Fibroblast of gingiva (primary cell): ENCODE measurements at regions not wholly inside any gene's neighbourhood (a gene's known extent, or its start where the extent isn't known, plus 50 kb on each side); places are given as distances from the start of the nearest gene placed in this dataset.

Source experiments
- DNase-seq: peaks from one replicate; pipeline ENCODE4 v3.0.0-alpha.2; 2011; ENCODE audit warnings: low read depth

DNA sequence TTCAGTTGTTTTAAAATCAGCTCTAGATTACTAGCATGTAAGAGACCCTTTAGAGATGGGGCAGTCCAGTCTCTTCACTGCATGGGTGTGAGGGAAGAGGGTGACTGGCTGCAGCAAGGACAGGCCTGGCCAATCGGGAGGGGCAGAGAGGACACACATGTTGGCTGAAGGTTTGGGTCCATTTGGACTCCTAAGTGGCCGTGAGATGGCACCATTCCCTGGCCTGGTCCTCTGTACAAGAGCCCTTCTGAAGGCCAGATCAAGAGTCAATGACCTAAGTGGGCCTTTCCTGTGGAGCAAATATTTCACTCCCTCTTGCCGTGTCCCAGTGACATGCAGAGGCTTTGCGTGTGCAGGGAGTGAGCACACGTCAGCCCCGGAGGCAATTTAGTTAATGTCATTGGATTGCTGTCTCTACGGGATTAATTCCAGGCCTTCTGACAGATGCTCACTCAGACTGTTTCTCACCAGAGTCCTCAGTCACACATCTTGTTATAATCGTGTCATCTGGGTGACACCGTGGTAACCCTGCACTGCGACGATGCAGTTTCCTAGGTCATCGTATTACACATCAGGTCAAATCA is 613.0 kb downstream of the NPHP4 start:
- no peak for DNase-seq

DNA sequence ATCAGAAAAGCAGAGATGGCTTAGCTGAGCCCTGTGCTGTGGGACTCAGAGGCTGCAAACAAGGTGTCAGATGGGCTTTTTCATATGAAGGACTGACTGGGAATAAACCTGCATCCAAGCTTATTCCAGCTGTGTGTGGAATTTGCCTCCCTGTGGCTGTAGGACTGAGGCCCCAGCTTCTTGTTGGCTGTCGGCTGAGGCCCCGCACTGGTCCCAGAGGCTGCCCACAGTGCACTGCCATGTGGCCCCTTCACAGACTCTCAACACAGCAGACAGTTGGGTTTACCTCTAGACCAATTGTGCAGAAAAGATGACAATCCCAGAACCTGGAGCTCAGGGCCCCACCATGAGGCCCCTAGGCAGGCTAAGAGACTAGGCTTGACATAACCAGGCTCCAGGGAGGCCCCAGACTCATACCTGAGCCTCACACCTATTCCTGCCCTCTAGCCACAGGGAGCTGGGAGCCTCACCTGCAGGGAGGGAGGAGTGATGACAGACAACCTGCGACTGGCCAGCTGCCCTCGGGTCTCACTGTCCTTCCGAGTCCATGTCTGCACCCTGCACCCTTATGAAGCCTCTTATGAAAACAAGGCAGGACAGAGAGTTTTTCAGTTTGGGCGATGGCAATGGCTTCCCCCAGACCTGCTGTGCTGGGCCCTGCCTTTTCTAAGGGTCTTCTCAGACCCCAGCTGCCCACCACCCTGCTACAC is 615.5 kb downstream of the NPHP4 start:
- no peak for DNase-seq

DNA sequence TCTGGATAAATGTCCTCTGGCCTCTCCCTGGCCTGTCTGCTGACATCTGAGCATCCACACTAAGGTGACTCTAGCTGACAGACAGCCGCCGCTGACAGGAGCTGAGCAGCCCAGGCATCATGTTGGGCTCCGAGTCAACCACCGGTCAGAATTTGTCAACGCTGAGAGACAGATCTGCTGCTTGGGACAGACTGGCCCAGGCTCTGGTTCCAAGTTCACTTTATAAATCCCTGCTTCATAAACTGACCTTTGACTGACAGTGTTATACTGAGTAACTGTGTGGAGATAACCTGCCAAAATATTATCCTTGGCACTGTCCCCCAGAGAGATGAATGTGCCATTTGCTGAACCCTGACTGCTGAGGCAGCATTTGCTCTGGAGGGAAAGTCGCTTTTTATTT is 616.7 kb downstream of the NPHP4 start:
- no peak for DNase-seq

DNA sequence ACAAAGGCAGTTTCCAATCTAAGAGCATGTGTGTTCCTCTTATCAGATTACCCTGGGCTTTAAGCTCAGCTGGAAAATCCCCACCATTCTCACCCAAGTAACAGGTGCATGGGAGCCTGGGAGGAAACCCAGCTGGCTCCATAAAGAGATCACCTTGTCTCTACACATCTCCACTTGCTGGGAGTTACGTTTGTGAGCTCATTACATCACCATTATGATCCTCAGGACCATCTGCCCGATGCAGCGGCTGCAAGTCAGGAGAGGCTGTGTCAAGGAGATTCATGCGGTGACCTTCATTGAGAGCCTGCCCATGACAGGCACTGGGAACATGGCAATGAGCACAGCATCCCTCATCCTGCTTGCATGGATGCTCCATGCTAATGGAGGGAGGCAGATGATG is 618.0 kb downstream of the NPHP4 start:
- DNase-seq, result no peak

DNA sequence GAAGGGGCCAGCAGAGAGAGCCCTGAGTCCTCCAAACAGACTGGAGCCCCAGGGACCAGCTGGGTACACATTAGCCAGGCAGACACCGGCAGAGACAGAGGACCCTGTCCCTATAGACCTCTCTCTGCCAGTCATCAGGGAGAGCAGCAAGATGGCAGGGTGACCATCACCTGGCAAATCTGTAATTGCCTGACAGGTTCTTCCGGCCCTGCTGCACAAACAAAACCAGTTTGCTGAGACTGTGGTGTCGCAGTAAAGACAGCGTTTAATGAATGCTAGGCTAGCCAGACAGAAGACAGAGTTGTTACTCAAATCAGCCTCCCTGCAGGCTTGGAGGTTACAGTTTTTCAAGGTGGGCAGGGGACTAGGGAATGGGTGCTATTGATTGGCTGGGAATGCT is 618.9 kb downstream of the NPHP4 start:
- DNase-seq, result no peak

GRCh38 chr1:5371270-5371669 is 621.0 kb downstream of the NPHP4 start:
- DNase-seq, result no peak

DNA sequence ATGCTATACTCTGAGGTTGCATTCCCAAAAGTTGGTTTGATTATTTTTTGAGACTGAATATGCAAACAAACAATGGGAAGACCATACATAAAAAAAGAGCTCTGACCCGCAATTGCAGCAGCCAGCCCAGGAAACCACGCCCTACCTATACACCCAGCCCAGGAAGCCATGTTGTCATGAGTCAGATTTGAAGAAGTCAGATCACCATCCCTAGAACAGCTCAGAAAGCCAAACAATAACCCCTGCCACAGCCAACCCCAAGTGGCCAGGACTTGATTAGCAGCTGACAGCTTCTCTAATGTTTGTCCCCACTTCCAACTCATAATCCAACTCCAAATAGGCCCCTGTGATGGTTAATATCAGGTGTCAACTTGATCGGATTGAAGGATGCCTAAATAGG is 621.9 kb downstream of the NPHP4 start:
- DNase-seq, result no peak

GRCh38 chr1:5369223-5369622 is 623.0 kb downstream of the NPHP4 start:
- DNase-seq, result no peak

DNA sequence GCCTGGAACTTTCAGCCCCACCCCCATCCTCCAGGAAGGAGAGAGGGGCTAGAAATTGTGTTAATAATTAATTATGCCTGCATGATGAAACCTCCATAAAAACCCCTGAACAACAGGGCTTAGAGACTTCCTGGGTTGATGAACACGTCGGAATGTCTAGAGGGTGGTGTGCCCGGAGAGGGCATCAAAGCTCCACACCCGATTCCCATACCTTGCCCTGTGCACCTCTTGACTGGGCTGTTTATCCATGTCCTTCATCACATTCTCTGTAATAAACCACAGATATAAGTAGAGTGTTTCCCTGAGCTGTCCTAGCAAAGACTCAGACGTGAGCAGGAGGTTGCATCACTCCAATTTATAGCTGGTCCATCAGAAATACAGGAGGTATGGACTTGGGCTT is 624.0 kb downstream of the NPHP4 start:
- DNase-seq, result no peak

DNA sequence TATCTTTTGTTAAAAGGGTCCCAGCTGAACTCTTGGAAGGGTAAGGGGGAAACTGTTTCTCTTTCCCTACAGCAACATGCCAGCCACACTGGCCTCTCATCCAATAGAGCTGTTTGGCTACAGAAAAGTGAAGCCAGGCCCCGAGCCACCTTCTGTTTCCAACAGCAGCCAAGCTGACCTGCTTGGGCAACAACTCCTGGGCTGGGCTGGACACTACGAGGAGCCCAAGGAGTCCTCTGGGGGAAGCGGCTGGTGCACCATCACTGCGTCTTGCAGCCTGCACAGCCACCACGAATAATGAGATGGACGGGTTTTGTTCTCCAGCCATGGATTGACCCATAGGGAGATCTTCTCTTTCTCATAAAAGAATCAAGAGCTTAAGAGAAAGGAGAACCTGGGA is 624.9 kb downstream of the NPHP4 start:
- no peak for DNase-seq

GRCh38 chr1:5365751-5366150 is 626.5 kb downstream of the NPHP4 start:
- DNase-seq, result no peak

DNA sequence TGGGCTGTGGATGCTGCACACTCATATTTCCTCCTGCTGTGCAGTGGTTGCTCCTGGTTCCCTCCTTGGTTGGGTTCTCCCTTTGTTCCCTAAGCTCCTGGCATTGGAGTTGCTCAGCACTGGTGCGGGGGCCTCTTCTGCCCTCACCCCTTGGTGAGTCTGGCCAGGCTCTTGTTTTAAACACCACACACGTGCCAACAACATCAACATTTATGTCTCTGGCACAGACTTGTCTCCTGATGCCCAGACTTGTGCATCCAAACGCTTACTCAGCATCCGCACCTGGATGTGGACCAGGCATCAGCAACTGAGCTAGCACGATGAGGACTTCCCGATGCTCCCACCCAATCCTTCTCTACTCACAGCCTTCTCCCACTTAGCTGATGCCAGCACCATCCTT is 627.6 kb downstream of the NPHP4 start:
- DNase-seq, result no peak

DNA sequence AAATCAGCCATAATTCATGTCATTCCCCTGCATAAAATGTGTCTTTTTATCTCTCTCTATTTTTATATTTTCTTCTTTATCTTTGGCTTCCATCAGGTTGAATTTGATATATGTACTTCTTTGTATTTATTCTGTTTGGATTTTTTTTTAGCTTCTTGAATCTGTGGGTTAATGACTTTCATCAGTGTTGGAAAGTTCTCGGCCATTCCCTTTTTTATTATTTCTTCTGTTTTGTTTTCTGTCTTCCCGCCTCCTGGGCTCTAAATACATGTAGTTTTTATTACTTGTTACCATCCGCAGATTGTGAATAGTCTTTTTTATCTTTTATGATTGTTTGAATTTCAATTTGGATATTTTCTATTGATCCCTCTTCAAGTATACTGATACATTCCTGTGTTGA is 637.5 kb downstream of the NPHP4 start:
- DNase-seq, result no peak

DNA sequence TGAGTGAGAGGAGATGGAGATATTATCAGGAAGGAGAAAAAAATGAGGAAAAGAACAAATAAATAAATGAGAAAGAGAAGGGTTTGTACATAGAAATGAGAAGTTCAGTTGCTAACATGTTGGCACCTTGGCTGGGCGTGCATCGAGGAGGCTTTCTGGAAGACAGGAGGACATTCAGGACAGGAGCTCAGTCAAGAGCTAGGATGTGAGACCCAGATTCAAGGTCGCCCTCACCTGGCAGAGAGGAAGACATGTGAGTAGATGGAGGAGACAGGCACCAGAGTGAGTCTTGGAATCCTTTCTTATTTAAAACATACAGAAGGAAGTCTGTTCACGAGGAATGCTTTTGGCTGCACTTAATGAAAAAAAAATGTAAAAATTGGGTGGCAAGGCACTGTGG is 640.9 kb downstream of the NPHP4 start:
- DNase-seq, result no peak

GRCh38 chr1:5349526-5349925 is 642.7 kb downstream of the NPHP4 start:
- no peak for DNase-seq

- DNase-seq, result no peak
These were observed 643.3 kb downstream of the NPHP4 start for GRCh38 chr1:5348732-5349465.

- DNase-seq, result no peak
These were observed 644.5 kb downstream of the NPHP4 start for GRCh38 chr1:5347726-5348125.

GRCh38 chr1:5345556-5345955 is 646.7 kb downstream of the NPHP4 start:
- no peak for DNase-seq

DNA sequence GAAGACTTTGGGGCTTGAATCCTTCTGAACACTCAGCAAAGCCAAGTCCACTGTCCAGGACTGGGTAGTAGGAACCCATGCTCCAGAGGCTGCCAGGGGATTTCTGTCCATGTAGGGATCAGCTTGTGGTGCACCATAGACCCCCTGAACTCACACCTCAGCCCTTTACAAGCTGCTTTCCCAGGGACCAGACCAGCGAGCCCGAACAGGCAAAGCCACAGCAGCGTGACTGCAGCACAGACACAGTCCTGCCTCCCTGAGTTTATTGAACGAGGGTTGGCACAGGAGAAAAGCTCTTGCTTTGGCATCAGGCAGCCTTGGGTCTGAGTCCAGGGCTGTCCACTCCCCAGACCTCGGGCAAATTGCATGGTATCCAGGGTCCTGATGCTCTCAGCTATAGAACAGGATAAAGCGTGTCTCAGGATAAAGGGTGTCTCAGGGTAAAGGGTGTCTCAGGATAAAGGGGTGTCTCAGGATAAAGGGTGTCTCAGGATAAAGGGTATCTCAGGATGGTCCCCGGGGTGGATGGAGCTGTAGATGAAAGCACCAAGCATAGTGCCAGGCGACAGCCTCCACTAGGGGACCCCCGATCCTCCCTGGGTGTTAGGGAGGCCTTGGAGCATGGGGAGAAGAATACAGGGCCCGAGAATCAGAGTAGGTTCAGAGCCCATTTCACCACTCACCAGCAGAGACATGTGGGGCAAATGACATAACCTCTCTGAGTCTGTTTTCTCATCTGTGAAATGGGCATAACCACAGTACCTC is 648.8 kb downstream of the NPHP4 start:
- DNase-seq, result no peak

DNA sequence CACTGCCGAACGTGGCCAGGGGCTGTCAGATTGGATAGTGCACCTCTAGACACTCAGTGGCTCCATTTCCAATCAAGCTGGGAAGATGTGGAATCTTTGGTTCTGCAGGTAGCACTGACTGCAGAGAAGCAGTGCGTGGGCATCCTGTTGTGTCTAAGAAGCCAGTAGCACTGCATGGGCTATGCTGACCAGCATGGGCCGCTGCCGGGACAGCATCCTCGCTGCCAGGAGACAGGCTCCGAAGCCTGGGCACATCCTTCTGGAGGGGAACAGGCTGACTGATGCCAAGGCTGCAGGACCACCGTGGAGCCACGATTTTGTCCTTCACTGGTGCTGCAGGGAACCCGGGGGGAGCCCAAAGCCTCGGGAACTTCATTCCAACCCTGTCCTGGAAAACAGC is 649.4 kb downstream of the NPHP4 start:
- DNase-seq, result no peak

- DNase-seq, result no peak
These were observed 650.1 kb downstream of the NPHP4 start for GRCh38 chr1:5342172-5342571.

GRCh38 chr1:5341471-5341870 is 650.8 kb downstream of the NPHP4 start:
- no peak for DNase-seq
